ENCODE measurements at regions not wholly inside any gene's neighbourhood (a gene's known extent, or its start where the extent isn't known, plus 50 kb on each side); places are given as distances from the start of the nearest gene placed in this dataset.

GRCh38 chr2:15775753-15776628 lies 164.4 kb upstream of the MYCN start:
- TF ChIP-seq, protein P1, sequence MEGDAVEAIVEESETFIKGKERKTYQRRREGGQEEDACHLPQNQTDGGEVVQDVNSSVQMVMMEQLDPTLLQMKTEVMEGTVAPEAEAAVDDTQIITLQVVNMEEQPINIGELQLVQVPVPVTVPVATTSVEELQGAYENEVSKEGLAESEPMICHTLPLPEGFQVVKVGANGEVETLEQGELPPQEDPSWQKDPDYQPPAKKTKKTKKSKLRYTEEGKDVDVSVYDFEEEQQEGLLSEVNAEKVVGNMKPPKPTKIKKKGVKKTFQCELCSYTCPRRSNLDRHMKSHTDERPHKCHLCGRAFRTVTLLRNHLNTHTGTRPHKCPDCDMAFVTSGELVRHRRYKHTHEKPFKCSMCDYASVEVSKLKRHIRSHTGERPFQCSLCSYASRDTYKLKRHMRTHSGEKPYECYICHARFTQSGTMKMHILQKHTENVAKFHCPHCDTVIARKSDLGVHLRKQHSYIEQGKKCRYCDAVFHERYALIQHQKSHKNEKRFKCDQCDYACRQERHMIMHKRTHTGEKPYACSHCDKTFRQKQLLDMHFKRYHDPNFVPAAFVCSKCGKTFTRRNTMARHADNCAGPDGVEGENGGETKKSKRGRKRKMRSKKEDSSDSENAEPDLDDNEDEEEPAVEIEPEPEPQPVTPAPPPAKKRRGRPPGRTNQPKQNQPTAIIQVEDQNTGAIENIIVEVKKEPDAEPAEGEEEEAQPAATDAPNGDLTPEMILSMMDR (IDR thresholded peaks at IDR 0.05; ENCODE audit: low read length), result no peak
- TF ChIP-seq EZH2 (optimal IDR thresholded peaks at IDR 0.05; ENCODE audit: low read depth, low read length) (no peak), EZH2phosphoT487 (IDR thresholded peaks at IDR 0.05; ENCODE audit: low read length) (no peak)
